ENCODE measurements at regions not wholly inside any gene's neighbourhood (a gene's known extent, or its start where the extent isn't known, plus 50 kb on each side); places are given as distances from the start of the nearest gene placed in this dataset.
A peak's percentile ranks its signal among the peaks of the same experiment; 100 is the strongest.

DNA sequence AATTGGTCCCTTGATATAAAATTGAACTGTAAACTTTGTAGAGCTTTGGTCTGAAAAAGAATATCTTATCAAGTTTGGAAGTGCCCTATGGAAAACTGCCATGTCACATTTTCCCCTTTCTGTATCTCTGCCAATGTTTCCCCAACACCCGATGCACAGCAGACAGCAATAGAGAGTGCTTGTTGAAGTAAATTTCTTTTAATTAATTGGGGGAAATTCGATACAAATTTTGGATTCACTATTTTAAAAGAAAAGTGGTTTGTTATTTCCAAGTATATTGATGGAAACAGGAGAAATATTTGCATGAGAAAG is 208.1 kb downstream of the OGFRL1 start:
- DNase-seq (ENCODE audit: low read depth): no peak
- H3K4me3 ChIP-seq (ENCODE audit: low read length): no peak overlapping the region
- TF ChIP-seq, protein P1, sequence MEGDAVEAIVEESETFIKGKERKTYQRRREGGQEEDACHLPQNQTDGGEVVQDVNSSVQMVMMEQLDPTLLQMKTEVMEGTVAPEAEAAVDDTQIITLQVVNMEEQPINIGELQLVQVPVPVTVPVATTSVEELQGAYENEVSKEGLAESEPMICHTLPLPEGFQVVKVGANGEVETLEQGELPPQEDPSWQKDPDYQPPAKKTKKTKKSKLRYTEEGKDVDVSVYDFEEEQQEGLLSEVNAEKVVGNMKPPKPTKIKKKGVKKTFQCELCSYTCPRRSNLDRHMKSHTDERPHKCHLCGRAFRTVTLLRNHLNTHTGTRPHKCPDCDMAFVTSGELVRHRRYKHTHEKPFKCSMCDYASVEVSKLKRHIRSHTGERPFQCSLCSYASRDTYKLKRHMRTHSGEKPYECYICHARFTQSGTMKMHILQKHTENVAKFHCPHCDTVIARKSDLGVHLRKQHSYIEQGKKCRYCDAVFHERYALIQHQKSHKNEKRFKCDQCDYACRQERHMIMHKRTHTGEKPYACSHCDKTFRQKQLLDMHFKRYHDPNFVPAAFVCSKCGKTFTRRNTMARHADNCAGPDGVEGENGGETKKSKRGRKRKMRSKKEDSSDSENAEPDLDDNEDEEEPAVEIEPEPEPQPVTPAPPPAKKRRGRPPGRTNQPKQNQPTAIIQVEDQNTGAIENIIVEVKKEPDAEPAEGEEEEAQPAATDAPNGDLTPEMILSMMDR (conservative IDR thresholded peaks at IDR 0.05; ENCODE audit: low read depth, low read length): no peak

DNA sequence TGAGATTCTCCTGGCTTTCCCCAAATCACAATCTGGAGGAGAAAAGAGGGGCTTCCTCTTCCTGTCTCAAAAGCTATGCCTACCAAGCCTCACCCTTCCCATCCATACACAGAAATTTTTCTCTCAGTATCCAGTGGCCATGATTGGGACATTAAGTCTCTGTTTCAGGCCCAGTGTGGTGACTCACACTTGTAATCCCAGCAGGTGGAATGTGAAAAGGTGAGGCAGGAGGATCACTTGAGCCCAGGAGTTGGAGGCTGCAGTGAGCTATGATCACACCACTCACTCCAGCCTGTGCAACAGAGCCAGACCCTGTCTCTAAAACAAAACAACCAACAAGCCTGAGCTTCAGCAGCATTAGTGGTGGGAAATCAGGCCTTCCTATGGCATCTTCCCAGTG is 210.0 kb downstream of the OGFRL1 start:
- DNase-seq (ENCODE audit: low read depth): no peak
- TF ChIP-seq, protein P1 (conservative IDR thresholded peaks at IDR 0.05; ENCODE audit: low read depth, low read length): no peak
- no peak overlapping the region for H3K4me3 ChIP-seq (ENCODE audit: low read length)

DNA sequence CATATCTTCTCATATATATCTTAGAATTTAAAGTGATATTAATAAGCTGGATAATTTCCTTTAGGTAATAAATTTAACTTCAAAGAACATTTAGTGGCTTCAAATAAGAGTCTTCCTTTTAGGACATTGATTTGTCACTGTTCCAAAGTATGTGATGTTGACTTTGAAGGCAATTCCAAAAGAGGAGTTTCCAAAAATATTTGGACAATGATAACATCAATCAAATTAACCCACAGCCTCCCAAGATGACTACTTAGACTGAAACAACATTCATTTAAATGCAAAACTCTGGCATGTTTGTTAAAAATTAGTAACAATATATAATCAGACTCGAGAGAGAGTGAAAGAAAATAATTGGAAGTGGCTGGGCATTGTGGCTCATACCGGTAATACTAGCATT is 211.1 kb downstream of the OGFRL1 start:
- no peak for DNase-seq (ENCODE audit: low read depth)
- no peak overlapping the region for H3K4me3 ChIP-seq (ENCODE audit: low read length)
- TF ChIP-seq, protein P1 (conservative IDR thresholded peaks at IDR 0.05; ENCODE audit: low read depth, low read length): no peak

DNA sequence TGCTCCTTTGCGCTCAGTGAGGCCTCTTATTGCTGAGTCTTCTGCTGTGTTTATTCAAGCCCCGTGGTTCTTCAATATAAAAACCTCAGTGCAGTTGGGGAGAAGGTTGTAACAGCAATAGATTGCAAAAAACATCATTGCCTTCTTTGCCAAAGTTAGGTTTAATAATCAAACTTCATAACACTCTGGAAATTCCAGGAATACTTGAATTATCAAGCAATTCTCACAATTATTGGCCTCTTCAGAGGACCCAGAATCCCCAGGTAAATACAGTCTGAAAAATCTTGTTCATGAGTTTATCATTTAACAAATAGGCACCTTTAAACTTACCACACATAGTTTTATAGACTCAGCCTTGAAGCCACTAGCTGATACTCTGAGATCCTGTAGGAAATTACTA is 213.6 kb downstream of the OGFRL1 start:
- TF ChIP-seq, protein P1 (conservative IDR thresholded peaks at IDR 0.05; ENCODE audit: low read depth, low read length): no peak
- no peak for DNase-seq (ENCODE audit: low read depth)
- no peak overlapping the region for H3K4me3 ChIP-seq (ENCODE audit: low read length)

DNA sequence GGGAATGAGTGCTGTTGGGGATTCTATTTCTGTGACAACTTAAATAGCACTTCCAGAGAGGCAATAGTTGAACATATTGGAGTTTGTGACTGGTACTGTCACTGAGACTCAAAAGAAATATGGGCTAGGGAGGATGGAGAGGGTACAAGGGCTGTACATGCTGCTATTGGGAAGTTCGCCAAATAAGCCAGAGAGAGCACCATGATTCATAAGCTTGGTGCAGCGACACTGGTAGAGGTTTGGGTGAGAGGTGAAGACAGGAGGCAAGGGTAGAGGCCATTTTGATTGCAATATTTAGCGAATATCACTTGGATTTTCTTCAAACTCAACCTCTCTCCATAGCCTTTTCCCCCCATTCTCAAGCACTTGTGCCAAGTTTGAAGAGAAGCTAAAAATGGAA is 214.3 kb downstream of the OGFRL1 start:
- H3K4me3 ChIP-seq (ENCODE audit: low read length): no peak overlapping the region
- DNase-seq (ENCODE audit: low read depth): no peak
- TF ChIP-seq, protein P1 (conservative IDR thresholded peaks at IDR 0.05; ENCODE audit: low read depth, low read length): no peak

DNA sequence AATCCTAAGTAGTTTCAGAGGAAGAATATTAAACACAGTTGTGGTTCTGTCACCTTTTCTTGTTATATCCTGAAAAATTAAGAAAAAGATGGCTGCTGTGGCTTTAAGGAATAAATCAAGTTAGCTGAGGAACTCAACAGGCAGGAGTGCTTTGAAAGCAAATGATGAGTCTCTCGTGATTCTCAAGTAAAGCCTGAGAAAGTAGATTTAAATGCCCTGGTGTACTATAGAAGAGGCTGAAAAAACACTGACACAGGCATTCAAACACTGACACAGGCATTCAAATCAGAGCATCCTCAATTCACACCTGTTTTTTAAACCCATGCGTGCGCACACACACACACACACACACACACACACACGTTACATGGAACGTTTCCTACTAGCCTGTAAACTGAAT is 218.6 kb downstream of the OGFRL1 start:
- DNase-seq (ENCODE audit: low read depth): no peak
- H3K4me3 ChIP-seq (ENCODE audit: low read length): no peak overlapping the region
- TF ChIP-seq, protein P1 (conservative IDR thresholded peaks at IDR 0.05; ENCODE audit: low read depth, low read length): no peak

DNA sequence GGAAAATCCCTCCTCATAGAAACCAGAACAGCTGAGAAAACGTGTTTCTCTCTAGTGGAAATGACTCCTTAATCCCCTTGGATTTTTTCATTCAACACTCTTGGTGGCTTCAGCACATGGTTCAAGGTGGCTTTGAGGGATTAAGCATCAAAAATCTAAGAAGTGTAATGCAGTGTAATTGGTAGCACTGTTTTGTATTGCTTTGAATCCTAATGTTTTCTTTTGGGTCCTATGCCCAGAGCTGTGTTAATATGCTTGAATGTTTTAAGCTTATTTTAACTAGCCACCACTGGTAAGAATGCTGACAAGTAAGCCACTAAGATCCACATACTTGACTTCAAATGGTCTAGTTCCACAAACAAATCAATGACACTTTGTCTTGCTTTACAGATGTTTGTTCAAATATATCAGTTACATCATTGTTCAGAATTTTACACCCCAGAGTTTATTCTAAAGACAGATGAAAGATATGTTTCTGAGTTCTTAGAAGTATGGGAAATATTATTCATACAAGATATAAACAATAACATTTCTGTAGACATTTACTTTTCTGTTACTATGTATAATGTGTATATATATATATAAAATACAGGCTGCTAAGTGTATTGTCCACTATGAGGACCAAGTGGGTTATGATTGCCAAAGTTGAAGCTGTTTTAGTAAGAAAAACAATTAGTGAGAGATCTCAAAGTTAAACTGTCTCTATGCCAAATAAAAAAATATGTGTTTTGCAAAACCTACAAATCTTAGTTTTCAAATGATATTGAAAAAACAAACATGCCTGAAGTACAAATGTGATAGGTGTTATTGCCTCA is 220.8 kb downstream of the OGFRL1 start:
- H3K4me3 ChIP-seq (ENCODE audit: low read length): no peak overlapping the region
- TF ChIP-seq, protein P1 (conservative IDR thresholded peaks at IDR 0.05; ENCODE audit: low read depth, low read length): no peak
- peak; percentile 56 for DNase-seq (ENCODE audit: low read depth)

Data from retinal pigment epithelial cell (primary cell).